Astrocyte (in vitro differentiated cells and primary cell): ENCODE measurements at regions not wholly inside any gene's neighbourhood (a gene's known extent, or its start where the extent isn't known, plus 50 kb on each side); places are given as distances from the start of the nearest gene placed in this dataset.

Experiments used
- DNase-seq: peaks from one replicate; pipeline ENCODE4 v3.0.0-alpha.2; 2010; ENCODE audit warnings: low read depth
- FAIRE-seq: peaks from 2 replicates; lab custom pipeline; 2011; peaks lifted over from hg19 to GRCh38; lab: Jason Lieb, UNC
- H2AFZ ChIP-seq: 2 replicates; pipeline ENCODE4 v1.6.0; 2012; ENCODE audit warnings: low read depth, low read length, inconsistent platforms
- H3K27ac ChIP-seq: 2 replicates; pipeline ENCODE4 v1.5.1; 2011; ENCODE audit warnings: low read depth, low read length, inconsistent platforms
- H3K27me3 ChIP-seq: 2 replicates; pipeline ENCODE4 v1.6.0; 2011; ENCODE audit warnings: low read length, inconsistent platforms; ENCODE audit not compliant: insufficient read depth
- H3K36me3 ChIP-seq: 2 replicates; pipeline ENCODE4 v1.5.1; 2011; ENCODE audit warnings: low read length, inconsistent platforms; ENCODE audit not compliant: insufficient read depth
- H3K4me1 ChIP-seq: 2 replicates; pipeline ENCODE4 v1.5.1; 2011; ENCODE audit warnings: low read length, inconsistent platforms; ENCODE audit not compliant: insufficient read depth
- H3K4me2 ChIP-seq: 2 replicates; pipeline ENCODE4 v1.6.0; 2012; ENCODE audit warnings: low read length, inconsistent platforms
- H3K4me3 ChIP-seq: 2 replicates; pipeline ENCODE4 v1.5.1; 2011; ENCODE audit warnings: low read depth, mild to moderate bottlenecking, low read length, inconsistent platforms; ENCODE audit not compliant: insufficient read depth
- H3K79me2 ChIP-seq: 2 replicates; pipeline ENCODE4 v1.6.0; 2012; ENCODE audit warnings: mild to moderate bottlenecking, low read length, inconsistent platforms; ENCODE audit not compliant: insufficient read depth
- H3K9ac ChIP-seq: 2 replicates; pipeline ENCODE4 v1.6.0; 2012; ENCODE audit warnings: mild to moderate bottlenecking, low read length, inconsistent platforms
- H3K9me3 ChIP-seq: 2 replicates; pipeline ENCODE4 v1.5.1; 2012; ENCODE audit warnings: low read depth, mild to moderate bottlenecking, low read length, inconsistent platforms; ENCODE audit not compliant: insufficient read depth
- H4K20me1 ChIP-seq: 2 replicates; pipeline ENCODE4 v1.6.0; 2012; ENCODE audit warnings: low read length, inconsistent platforms; ENCODE audit not compliant: insufficient read depth
- H3K27ac Mint-ChIP-seq: one replicate; pipeline ENCODE4 v1.8.0; 2021; ENCODE audit warnings: mild to moderate bottlenecking, mixed read lengths; ENCODE audit not compliant: unreplicated experiment
- H3K27me3 Mint-ChIP-seq: one replicate; pipeline ENCODE4 v1.8.0; 2021; ENCODE audit warnings: low read depth, mixed read lengths; ENCODE audit not compliant: unreplicated experiment
- H3K36me3 Mint-ChIP-seq: one replicate; pipeline ENCODE4 v1.8.0; 2021; ENCODE audit warnings: low read depth, mixed read lengths; ENCODE audit not compliant: unreplicated experiment
- H3K4me1 Mint-ChIP-seq: one replicate; pipeline ENCODE4 v1.8.0; 2021; ENCODE audit warnings: low read depth, mixed read lengths; ENCODE audit not compliant: unreplicated experiment
- H3K4me3 Mint-ChIP-seq: one replicate; pipeline ENCODE4 v1.8.0; 2021; ENCODE audit warnings: mild to moderate bottlenecking, moderate library complexity, mixed read lengths; ENCODE audit not compliant: unreplicated experiment
- H3K9me3 Mint-ChIP-seq: one replicate; pipeline ENCODE4 v1.8.0; 2021; ENCODE audit warnings: mild to moderate bottlenecking, mixed read lengths; ENCODE audit not compliant: unreplicated experiment
- CTCF ChIP-seq: IDR thresholded peaks from 2 replicates; pipeline ENCODE4 v1.5.1; 2011; ENCODE audit warnings: low read depth, mild to moderate bottlenecking, inconsistent platforms, low read length, moderate library complexity; ENCODE audit not compliant: insufficient read depth
- EZH2 ChIP-seq: IDR thresholded peaks from 2 replicates; pipeline ENCODE4 v1.6.1; 2012; ENCODE audit warnings: mild to moderate bottlenecking, low read length, inconsistent platforms; ENCODE audit not compliant: insufficient read depth

- no peaks in the 10 kb centered on the region for H3K4me1 ChIP-seq
- peaks cover 27% of the 10 kb centered on the region for H3K27me3 Mint-ChIP-seq
- H3K9ac ChIP-seq, result no peak overlapping the region
- FAIRE-seq, result no peak
- no peak overlapping the region for H3K27ac Mint-ChIP-seq
- no peaks in the 10 kb centered on the region for H3K36me3 Mint-ChIP-seq
- H3K79me2 ChIP-seq, result no peaks in the 10 kb centered on the region
- no peak overlapping the region for H3K4me3 Mint-ChIP-seq
- no peaks in the 10 kb centered on the region for H3K36me3 ChIP-seq
- DNase-seq, result no peak
- no peaks in the 10 kb centered on the region for H3K9me3 ChIP-seq
- no peak overlapping the region for H3K4me2 ChIP-seq
- peaks cover 4% of the 10 kb centered on the region for H3K4me1 Mint-ChIP-seq
- TF ChIP-seq EZH2 (no peak), CTCF (no peak)
- no peak overlapping the region for H3K27ac ChIP-seq
- no peak overlapping the region for H3K4me3 ChIP-seq
- H2AFZ ChIP-seq, result no peak overlapping the region
- H3K27me3 ChIP-seq, result no peaks in the 10 kb centered on the region
- H4K20me1 ChIP-seq, result no peaks in the 10 kb centered on the region
- peaks cover 2% of the 10 kb centered on the region for H3K9me3 Mint-ChIP-seq
Measured at GRCh38 chr1:232182236-232182635, 447.7 kb downstream of the SIPA1L2 start.

- Mint-ChIP-seq H3K9me3 (peaks cover 4% of the 10 kb centered on the region), H3K4me3 (no peak overlapping the region), H3K36me3 (no peaks in the 10 kb centered on the region), H3K4me1 (peaks cover 4% of the 10 kb centered on the region), H3K27me3 (peaks cover 27% of the 10 kb centered on the region), H3K27ac (no peak overlapping the region)
- no peak overlapping the region for H3K9ac ChIP-seq
- no peaks in the 10 kb centered on the region for H3K36me3 ChIP-seq
- TF ChIP-seq CTCF (no peak), EZH2 (no peak)
- no peak overlapping the region for H3K27ac ChIP-seq
- H3K27me3 ChIP-seq, result no peaks in the 10 kb centered on the region
- no peaks in the 10 kb centered on the region for H4K20me1 ChIP-seq
- no peaks in the 10 kb centered on the region for H3K9me3 ChIP-seq
- H3K4me1 ChIP-seq, result no peaks in the 10 kb centered on the region
- no peaks in the 10 kb centered on the region for H3K79me2 ChIP-seq
- FAIRE-seq, result no peak
- no peak for DNase-seq
- no peak overlapping the region for H2AFZ ChIP-seq
- no peak overlapping the region for H3K4me3 ChIP-seq
- no peak overlapping the region for H3K4me2 ChIP-seq
Measured at GRCh38 chr1:232180779-232181136, 449.2 kb downstream of the SIPA1L2 start.

GRCh38 chr1:232179896-232180778 is 449.8 kb downstream of the SIPA1L2 start:
- Mint-ChIP-seq H3K27ac (no peak overlapping the region), H3K4me3 (no peak overlapping the region), H3K9me3 (peaks cover 4% of the 10 kb centered on the region), H3K27me3 (peaks cover 27% of the 10 kb centered on the region), H3K36me3 (no peaks in the 10 kb centered on the region), H3K4me1 (peaks cover 4% of the 10 kb centered on the region)
- H3K4me1 ChIP-seq, result no peaks in the 10 kb centered on the region
- H3K4me2 ChIP-seq, result no peak overlapping the region
- H3K27me3 ChIP-seq, result no peaks in the 10 kb centered on the region
- no peaks in the 10 kb centered on the region for H3K36me3 ChIP-seq
- no peak overlapping the region for H3K4me3 ChIP-seq
- H4K20me1 ChIP-seq, result no peaks in the 10 kb centered on the region
- TF ChIP-seq CTCF (no peak), EZH2 (no peak)
- H3K79me2 ChIP-seq, result no peaks in the 10 kb centered on the region
- H3K9me3 ChIP-seq, result no peaks in the 10 kb centered on the region
- no peak overlapping the region for H2AFZ ChIP-seq
- DNase-seq, result no peak
- H3K9ac ChIP-seq, result no peak overlapping the region
- H3K27ac ChIP-seq, result no peak overlapping the region
- no peak for FAIRE-seq
